NT2/D1 (cell line): ENCODE measurements at regions not wholly inside any gene's neighbourhood (a gene's known extent, or its start where the extent isn't known, plus 50 kb on each side); places are given as distances from the start of the nearest gene placed in this dataset.

Source experiments
- DNase-seq: peaks from one replicate; pipeline ENCODE4 v3.0.0-alpha.2; 2011; ENCODE audit warnings: low read depth, low spot score
- H3K27me3 ChIP-seq: 2 replicates; pipeline ENCODE4 v1.6.0; 2011; ENCODE audit warnings: mild to moderate bottlenecking; ENCODE audit not compliant: insufficient read length, insufficient read depth
- H3K36me3 ChIP-seq: 2 replicates; pipeline ENCODE4 v1.6.1; 2011; ENCODE audit warnings: mild to moderate bottlenecking, low read length, mixed read lengths; ENCODE audit not compliant: insufficient read depth, insufficient read length
- H3K4me1 ChIP-seq: 2 replicates; pipeline ENCODE4 v1.5.1; 2011; ENCODE audit not compliant: insufficient read depth, insufficient read length
- H3K4me3 ChIP-seq: 2 replicates; pipeline ENCODE4 v1.5.1; 2011; ENCODE audit warnings: low read depth; ENCODE audit not compliant: insufficient read length
- H3K9ac ChIP-seq: 2 replicates; pipeline ENCODE4 v1.6.0; 2011; ENCODE audit warnings: low read depth; ENCODE audit not compliant: insufficient read length
- H3K9me3 ChIP-seq: 2 replicates; pipeline ENCODE4 v1.5.1; 2011; ENCODE audit warnings: mild to moderate bottlenecking, low read length; ENCODE audit not compliant: insufficient read depth
- SUZ12 ChIP-seq: IDR thresholded peaks from 2 replicates; pipeline ENCODE4 v1.6.1; 2011; ENCODE audit not compliant: insufficient read length, insufficient read depth; ENCODE audit errors: extremely low read depth
- YY1 ChIP-seq: IDR thresholded peaks from 2 replicates; pipeline ENCODE4 v1.6.1; 2011; ENCODE audit not compliant: insufficient read length, insufficient read depth
- ZNF274 ChIP-seq: IDR thresholded peaks from 2 replicates; pipeline ENCODE4 v1.6.1; 2011; ENCODE audit warnings: mild to moderate bottlenecking, low read depth, low read length

DNA sequence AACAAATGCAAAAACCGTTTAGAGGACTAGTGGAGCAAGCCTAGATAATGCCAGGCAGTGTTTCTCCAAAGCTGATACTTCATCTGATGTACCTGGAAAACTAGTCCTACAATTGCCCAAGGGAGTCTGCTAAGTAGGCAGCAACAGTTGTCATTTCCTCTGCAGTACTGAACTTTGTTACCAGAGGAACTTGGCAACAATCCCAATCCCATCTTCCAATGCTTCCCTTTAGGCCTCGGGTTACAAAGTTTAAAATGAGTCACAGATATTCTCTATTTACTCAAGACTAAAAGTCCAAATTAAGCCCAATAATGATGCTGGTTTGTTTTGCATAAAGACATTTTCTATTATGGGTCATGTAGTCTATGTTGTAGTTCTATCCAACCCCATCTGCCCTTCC, 120.0 kb upstream of the GLRA2 start:
- Histone ChIP-seq H3K9me3 (no peaks in the 10 kb centered on the region), H3K9ac (no peak overlapping the region), H3K36me3 (no peaks in the 10 kb centered on the region), H3K27me3 (no peaks in the 10 kb centered on the region), H3K4me3 (no peak overlapping the region), H3K4me1 (no peaks in the 10 kb centered on the region)
- TF ChIP-seq YY1 = no peak
- TF ChIP-seq ZNF274 = no peak
- DNase-seq = no peak

- H3K4me3 ChIP-seq = no peak overlapping the region
- no peaks in the 10 kb centered on the region; the same call in 1 of the 2 replicates for H3K9me3 ChIP-seq
- no peaks in the 10 kb centered on the region for H3K27me3 ChIP-seq
- no peaks in the 10 kb centered on the region for H3K4me1 ChIP-seq
- DNase-seq = no peak
- no peak overlapping the region for H3K9ac ChIP-seq
- H3K36me3 ChIP-seq = no peaks in the 10 kb centered on the region
- TF ChIP-seq SUZ12 (no peak), YY1 (no peak), ZNF274 (no peak)
Observed at GRCh38 chrX:14406225-14406624, 123.1 kb upstream of the GLRA2 start.

GRCh38 chrX:14398725-14399124, 130.6 kb upstream of the GLRA2 start:
- TF ChIP-seq YY1 (no peak), ZNF274 (no peak), SUZ12 (no peak)

DNA sequence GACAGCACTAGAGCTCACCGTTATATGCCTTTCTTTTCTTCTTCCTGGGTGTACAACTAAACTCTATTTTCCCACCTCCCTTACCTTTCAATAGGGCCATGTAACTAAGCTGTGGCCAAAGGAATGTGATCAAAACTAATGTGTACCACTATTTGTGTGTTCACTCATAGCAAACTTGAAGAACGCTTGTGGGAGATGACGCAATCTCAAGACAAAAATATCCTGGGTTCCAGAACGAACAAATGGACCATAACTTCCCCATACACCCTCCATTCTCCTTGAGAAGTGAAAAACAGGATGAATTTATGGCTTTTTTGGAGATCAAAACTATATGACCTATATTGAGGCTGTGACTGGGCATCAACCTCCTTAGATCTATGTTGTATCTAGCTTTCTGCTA, 139.7 kb upstream of the GLRA2 start:
- Histone ChIP-seq H3K4me1 (no peaks in the 10 kb centered on the region), H3K9ac (no peak overlapping the region), H3K4me3 (no peak overlapping the region), H3K36me3 (no peaks in the 10 kb centered on the region), H3K27me3 (no peaks in the 10 kb centered on the region), H3K9me3 (no peaks in the 10 kb centered on the region)
- TF ChIP-seq YY1 = no peak
- no peak for TF ChIP-seq SUZ12
- TF ChIP-seq ZNF274 = no peak
- DNase-seq = no peak

More at GRCh38 chrX:14398725-14399124, 130.6 kb upstream of the GLRA2 start:
- no peaks in the 10 kb centered on the region for H3K4me1 ChIP-seq
- H3K36me3 ChIP-seq = no peaks in the 10 kb centered on the region
- no peaks in the 10 kb centered on the region; the same call in 1 of the 2 replicates for H3K9me3 ChIP-seq
- H3K4me3 ChIP-seq = no peak overlapping the region
- no peak for DNase-seq
- no peaks in the 10 kb centered on the region for H3K27me3 ChIP-seq
- H3K9ac ChIP-seq = no peak overlapping the region

- TF ChIP-seq YY1 (no peak), ZNF274 (no peak), SUZ12 (no peak)
Observed at GRCh38 chrX:14386981-14387380, 142.4 kb upstream of the GLRA2 start.

DNA sequence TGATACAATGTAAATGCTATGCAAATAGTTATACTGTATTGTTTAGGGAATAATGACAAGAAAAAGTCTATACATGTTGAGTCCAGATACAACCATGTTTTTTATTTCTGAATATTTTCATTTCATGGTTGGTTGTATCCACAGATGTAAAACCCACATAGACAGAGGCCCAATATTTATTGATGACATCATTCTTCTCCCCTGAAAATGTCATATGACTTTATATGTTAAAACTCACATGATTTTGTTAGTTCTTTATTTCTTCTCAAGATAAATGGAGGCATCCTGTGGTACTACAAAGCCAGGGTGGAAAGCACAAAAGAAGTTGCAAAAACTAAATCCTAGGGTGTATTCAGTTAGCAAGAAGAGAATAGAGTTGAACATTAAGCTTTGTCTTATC, 149.3 kb upstream of the GLRA2 start:
- Histone ChIP-seq H3K4me1 (no peaks in the 10 kb centered on the region), H3K9me3 (no peaks in the 10 kb centered on the region), H3K4me3 (no peak overlapping the region), H3K9ac (no peak overlapping the region), H3K27me3 (no peaks in the 10 kb centered on the region), H3K36me3 (no peaks in the 10 kb centered on the region)
- TF ChIP-seq SUZ12 (no peak), YY1 (no peak), ZNF274 (no peak)
- no peak for DNase-seq

More at GRCh38 chrX:14386981-14387380, 142.4 kb upstream of the GLRA2 start:
- Histone ChIP-seq H3K9me3 (no peaks in the 10 kb centered on the region), H3K36me3 (no peaks in the 10 kb centered on the region), H3K9ac (no peak overlapping the region), H3K4me1 (no peaks in the 10 kb centered on the region), H3K4me3 (no peak overlapping the region), H3K27me3 (no peaks in the 10 kb centered on the region)
- DNase-seq = no peak

GRCh38 chrX:14377427-14377826, 151.9 kb upstream of the GLRA2 start:
- no peaks in the 10 kb centered on the region for H3K27me3 ChIP-seq
- TF ChIP-seq YY1 (no peak), ZNF274 (no peak), SUZ12 (no peak)
- H3K4me1 ChIP-seq = no peaks in the 10 kb centered on the region
- DNase-seq = no peak
- H3K4me3 ChIP-seq = no peak overlapping the region
- H3K36me3 ChIP-seq = no peaks in the 10 kb centered on the region
- no peaks in the 10 kb centered on the region for H3K9me3 ChIP-seq
- H3K9ac ChIP-seq = no peak overlapping the region

GRCh38 chrX:14363728-14364127, 165.6 kb upstream of the GLRA2 start:
- TF ChIP-seq SUZ12 (no peak), ZNF274 (no peak), YY1 (no peak)
- Histone ChIP-seq H3K9me3 (no peaks in the 10 kb centered on the region), H3K9ac (no peak overlapping the region), H3K36me3 (no peaks in the 10 kb centered on the region), H3K27me3 (no peaks in the 10 kb centered on the region), H3K4me3 (no peak overlapping the region), H3K4me1 (no peaks in the 10 kb centered on the region)
- DNase-seq = no peak
